Caco-2 (cell line): ENCODE measurements at regions not wholly inside any gene's neighbourhood (a gene's known extent, or its start where the extent isn't known, plus 50 kb on each side); places are given as distances from the start of the nearest gene placed in this dataset.

ENCODE experiments used
- BruUV-seq: library from RNA; stranded (reverse); fragments of 400-500 nt; replicated peaks from 2 replicates; lab custom pipeline; 2021; lab: Mats Ljungman, UMichigan
- CTCF ChIA-PET: fragments of 300-600 bp; sonication (Branson Sonifier 250); formaldehyde crosslinking; loops from one replicate; lab custom pipeline; 2022; ENCODE audit warnings: antibody characterized with exemption; lab: Charles Lee
- POLR2A ChIA-PET: fragments of 300-600 bp; sonication (Branson Sonifier 250); formaldehyde crosslinking; loops from one replicate; lab custom pipeline; 2022; ENCODE audit warnings: antibody characterized with exemption; lab: Charles Lee
- DNase-seq, 2 experiments: peaks; one replicate each; pipeline versions ENCODE4 v3.0.0 to v3.0.0-alpha.2; 2020 to 2022
- H3K27me3 ChIP-seq: replicated peaks from 2 replicates; pipeline ENCODE4 v1.6.0; 2011; ENCODE audit warnings: low read length; ENCODE audit not compliant: control insufficient read depth, insufficient read depth
- H3K36me3 ChIP-seq: 2 replicates; pipeline ENCODE4 v1.5.1; 2011; ENCODE audit warnings: low read length; ENCODE audit not compliant: control insufficient read depth, insufficient read depth
- H3K4me1 ChIP-seq: fragments of 250-450 bp; sonication (Bioruptor Pico); 2 replicates; pipeline ENCODE4 v1.5.1; 2020; ENCODE audit warnings: mild to moderate bottlenecking
- H3K4me3 ChIP-seq: 2 replicates; pipeline ENCODE4 v1.5.1; 2011; ENCODE audit warnings: low read depth, mild to moderate bottlenecking, control low read depth, low read length
- H3K9me3 ChIP-seq: fragments of 250-450 bp; sonication (Bioruptor Pico); 2 replicates; pipeline ENCODE4 v1.5.1; 2020; ENCODE audit warnings: mild to moderate bottlenecking, moderate library complexity
- H3K27ac Mint-ChIP-seq: one replicate; pipeline ENCODE4 v1.8.0; 2022; ENCODE audit warnings: mixed read lengths; ENCODE audit not compliant: unreplicated experiment
- H3K27me3 Mint-ChIP-seq: one replicate; pipeline ENCODE4 v1.8.0; 2022; ENCODE audit warnings: mixed read lengths; ENCODE audit not compliant: insufficient read depth, unreplicated experiment
- H3K36me3 Mint-ChIP-seq: one replicate; pipeline ENCODE4 v1.8.0; 2022; ENCODE audit warnings: mild to moderate bottlenecking, mixed read lengths; ENCODE audit not compliant: insufficient read depth, unreplicated experiment
- H3K4me1 Mint-ChIP-seq: one replicate; pipeline ENCODE4 v1.8.0; 2022; ENCODE audit warnings: low read depth, mixed read lengths; ENCODE audit not compliant: unreplicated experiment
- H3K4me3 Mint-ChIP-seq: one replicate; pipeline ENCODE4 v1.8.0; 2022; ENCODE audit warnings: mild to moderate bottlenecking, moderate library complexity, mixed read lengths; ENCODE audit not compliant: unreplicated experiment
- H3K9me3 Mint-ChIP-seq: one replicate; pipeline ENCODE4 v1.8.0; 2022; ENCODE audit warnings: mixed read lengths; ENCODE audit not compliant: unreplicated experiment
- CTCF ChIP-seq, 2 experiments: fragments of 200-600 bp in 1 of 2; IDR thresholded peaks; 1 replicate in 1 of 2; 2 replicates in 1 of 2; pipeline versions ENCODE4 v1.5.1 to v1.8.0; 2011 to 2022; ENCODE audit warnings: antibody characterized with exemption in 1 of 2, control low read depth in 1 of 2, inconsistent platforms in 1 of 2, low read depth in 1 of 2, low read length in 1 of 2, mild to moderate bottlenecking in 1 of 2, moderate library complexity in 1 of 2; ENCODE audit not compliant: insufficient read depth in 1 of 2, severe bottlenecking in 1 of 2, unreplicated experiment in 1 of 2
- intact Hi-C: fragments of 100-400 bp; cut with micrococcal nuclease; formaldehyde crosslinking; loops from one replicate; pipeline ENCODE4 v1.10.0; 2022; ENCODE audit not compliant: unreplicated experiment

DNA sequence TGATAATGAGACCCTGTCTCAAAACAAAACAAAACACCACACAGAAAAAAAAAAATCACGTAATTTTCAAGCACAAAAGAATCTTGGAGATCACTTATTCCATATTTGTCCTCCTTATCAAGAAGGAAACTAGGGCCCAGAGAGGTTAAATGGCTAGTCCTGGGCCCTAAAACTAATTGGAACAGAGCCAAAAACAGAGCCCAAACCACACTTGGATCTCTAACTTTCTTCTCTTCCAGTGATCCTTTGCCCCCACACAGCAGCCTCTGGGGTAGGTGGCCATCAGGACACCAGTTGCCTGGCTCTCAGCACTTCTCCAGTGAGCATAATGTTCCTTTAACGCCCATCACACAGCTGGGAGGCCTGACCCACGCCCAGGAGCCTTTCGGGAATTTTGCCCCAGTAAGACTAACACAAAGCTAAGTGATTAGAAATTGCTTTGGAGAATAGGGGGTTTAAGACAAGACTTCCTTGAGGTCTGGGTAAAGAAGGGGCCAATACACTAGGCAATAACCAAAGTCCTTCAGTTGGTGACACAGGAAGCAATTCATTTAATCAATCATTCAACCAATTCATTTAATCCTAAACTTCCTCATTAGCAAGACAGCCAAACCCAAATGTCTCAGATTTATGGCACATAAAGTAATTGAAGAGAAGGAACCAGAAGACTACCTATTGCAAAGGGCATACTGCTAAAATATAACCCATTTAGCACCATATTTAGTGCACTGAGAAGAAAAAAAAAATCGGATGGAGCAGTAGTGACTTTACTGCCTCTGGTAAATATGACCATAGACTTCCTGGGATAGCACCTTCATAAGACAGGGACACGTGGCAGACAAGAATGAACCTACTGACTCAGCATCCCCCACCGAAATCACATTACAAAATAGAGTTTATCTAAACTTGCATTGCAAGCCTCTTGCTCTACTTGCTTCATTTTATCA is 77.8 kb downstream of the ZNF608 start:
- TF ChIP-seq CTCF (IDR thresholded peaks at IDR 0.05; ENCODE audit: insufficient read depth in 1 of 2, low read depth in 1 of 2, low read length in 1 of 2, severe bottlenecking in 1 of 2, unreplicated experiment in 1 of 2) = no peak
- POLR2A ChIA-PET = no interaction called here

GRCh38 chr5:124665625-124666024 is 80.8 kb downstream of the ZNF608 start:
- Histone ChIP-seq H3K9me3 (no peaks in the 10 kb centered on the region), H3K36me3 (no peaks in the 10 kb centered on the region), H3K27me3 (no peaks in the 10 kb centered on the region), H3K4me3 (no peak overlapping the region), H3K4me1 (peaks cover 46% of the 10 kb centered on the region)
- no TSS peak for BruUV-seq
- TF ChIP-seq CTCF (IDR thresholded peaks at IDR 0.05; ENCODE audit: insufficient read depth in 1 of 2, low read depth in 1 of 2, low read length in 1 of 2, severe bottlenecking in 1 of 2, unreplicated experiment in 1 of 2) = no peak
- H3K4me1 Mint-ChIP-seq = peaks cover 39% of the 10 kb centered on the region
- H3K27ac Mint-ChIP-seq = no peak overlapping the region
- ChIA-PET POLR2A (interaction anchor here (0.6 kb wide), 1 partner anchor 139 kb away, joined by 5 read pairs; no protein-coding TSS in a partner anchor), CTCF (no interaction called here)
- H3K36me3 Mint-ChIP-seq = peaks cover 9% of the 10 kb centered on the region
- H3K9me3 Mint-ChIP-seq = no peaks in the 10 kb centered on the region
- intact Hi-C loops = no loop called here
- no peaks in the 10 kb centered on the region for H3K27me3 Mint-ChIP-seq
- no peak for DNase-seq
- no peak overlapping the region for H3K4me3 Mint-ChIP-seq

More for the DNA sequence above, 77.8 kb downstream of the ZNF608 start:
- Mint-ChIP-seq H3K27ac (no peak overlapping the region), H3K36me3 (no peaks in the 10 kb centered on the region), H3K4me3 (no peak overlapping the region), H3K27me3 (no peaks in the 10 kb centered on the region), H3K9me3 (no peaks in the 10 kb centered on the region), H3K4me1 (peaks cover 34% of the 10 kb centered on the region)
- CTCF ChIA-PET = no interaction called here
- intact Hi-C loops = no loop called here
- no TSS peak for BruUV-seq
- H3K4me3 ChIP-seq = no peak overlapping the region
- no peak for DNase-seq
- no peaks in the 10 kb centered on the region for H3K27me3 ChIP-seq
- H3K9me3 ChIP-seq = no peaks in the 10 kb centered on the region
- H3K36me3 ChIP-seq = no peaks in the 10 kb centered on the region
- H3K4me1 ChIP-seq = peaks cover 27% of the 10 kb centered on the region

DNA sequence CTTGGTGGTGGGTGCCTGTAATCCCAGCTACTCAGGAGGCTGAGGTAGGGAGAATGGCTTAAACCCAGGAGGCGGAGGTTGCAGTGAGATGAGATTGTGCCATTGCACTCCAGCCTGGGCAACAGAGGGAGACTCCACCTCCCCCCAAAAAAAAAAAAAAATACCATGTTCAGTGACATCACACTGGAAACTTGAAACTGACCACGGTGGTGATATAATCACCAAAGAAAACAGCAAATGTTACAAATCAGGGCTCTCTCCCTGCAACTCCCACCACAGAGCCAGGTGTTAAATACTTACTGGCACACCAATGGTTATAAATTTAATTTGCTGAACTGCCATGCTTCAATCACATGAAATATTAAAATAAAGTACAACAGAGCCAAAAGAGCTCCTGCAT is 81.4 kb downstream of the ZNF608 start:
- H3K36me3 Mint-ChIP-seq = peaks cover 9% of the 10 kb centered on the region
- intact Hi-C loops = no loop called here
- ChIA-PET POLR2A (no interaction called here), CTCF (no interaction called here)
- peaks cover 51% of the 10 kb centered on the region for H3K4me1 ChIP-seq
- no peaks in the 10 kb centered on the region for H3K27me3 ChIP-seq
- peaks cover 34% of the 10 kb centered on the region for H3K4me1 Mint-ChIP-seq
- no peak overlapping the region for H3K4me3 ChIP-seq
- no TSS peak for BruUV-seq
- no peak for TF ChIP-seq CTCF (IDR thresholded peaks at IDR 0.05; ENCODE audit: insufficient read depth in 1 of 2, low read depth in 1 of 2, low read length in 1 of 2, severe bottlenecking in 1 of 2, unreplicated experiment in 1 of 2)
- H3K9me3 Mint-ChIP-seq = no peaks in the 10 kb centered on the region
- no peaks in the 10 kb centered on the region for H3K36me3 ChIP-seq
- DNase-seq = no peak
- no peaks in the 10 kb centered on the region for H3K27me3 Mint-ChIP-seq
- H3K9me3 ChIP-seq = no peaks in the 10 kb centered on the region
- H3K27ac Mint-ChIP-seq = no peak overlapping the region
- H3K4me3 Mint-ChIP-seq = no peak overlapping the region
